GM21576 (cell line): ENCODE measurements at regions not wholly inside any gene's neighbourhood (a gene's known extent, or its start where the extent isn't known, plus 50 kb on each side); places are given as distances from the start of the nearest gene placed in this dataset.

ENCODE experiments used
- ATAC-seq: cut with Tn5 transposase; IDR thresholded peaks from one replicate; pipeline ENCODE4 v1.9.1; 2021; ENCODE audit warnings: mild to moderate bottlenecking, moderate library complexity; ENCODE audit not compliant: unreplicated experiment

DNA sequence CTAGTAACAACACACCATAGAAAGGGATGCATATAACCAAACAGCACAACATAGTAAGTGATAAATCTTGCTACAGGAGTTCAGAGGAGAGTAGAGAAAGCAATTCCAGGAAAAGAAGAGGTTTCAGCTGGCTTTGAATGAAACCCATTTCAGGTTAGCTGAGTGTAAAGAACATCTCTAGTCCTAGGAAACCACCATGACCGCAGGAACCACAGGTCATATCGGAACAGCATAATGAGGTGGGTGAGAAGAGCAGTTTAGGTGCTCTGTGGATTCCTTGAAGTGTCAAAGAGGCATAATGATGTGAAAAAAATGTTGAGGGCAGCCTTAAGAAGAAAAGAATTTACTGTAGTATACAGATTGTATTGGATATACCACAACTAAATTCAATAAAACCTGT lies 507.5 kb downstream of the MTRR start:
- ATAC-seq, result no peak

DNA sequence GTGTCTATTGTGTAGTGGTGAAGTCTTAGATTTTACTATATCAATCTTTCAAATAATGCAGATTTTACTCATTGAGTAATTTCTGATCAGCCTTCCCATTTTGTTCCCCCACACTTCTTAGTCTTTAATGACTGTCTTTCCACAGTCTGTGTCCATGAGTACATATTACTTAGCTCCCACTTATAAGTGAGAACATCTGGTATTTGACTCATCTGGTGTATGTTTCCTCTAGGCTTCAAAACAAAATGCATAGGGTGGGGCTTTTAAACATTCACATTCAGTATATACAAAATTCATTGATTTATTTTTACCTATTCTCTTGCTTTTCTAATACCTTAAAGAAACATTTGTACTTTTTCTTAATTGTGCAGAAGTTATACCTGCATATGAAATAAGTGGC lies 513.0 kb downstream of the MTRR start:
- no peak for ATAC-seq

DNA sequence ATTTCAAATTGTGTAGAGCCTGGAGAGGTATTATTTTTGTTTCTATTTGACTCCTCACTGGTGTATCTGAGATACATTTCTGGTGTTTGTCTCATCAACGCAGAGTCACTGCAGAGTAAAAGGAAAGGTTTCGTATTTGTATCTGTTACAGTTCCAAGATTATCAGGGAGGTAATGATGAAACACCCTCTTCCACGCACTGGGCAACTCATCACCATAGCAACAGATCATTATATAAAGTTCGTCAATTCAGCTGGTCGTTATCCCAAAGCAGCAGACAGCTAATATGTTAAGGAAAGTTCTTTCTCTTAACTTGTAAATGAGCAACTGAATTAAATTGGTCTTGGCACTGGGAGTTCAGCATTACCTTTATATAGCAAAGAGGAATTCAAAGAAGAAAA lies 513.5 kb downstream of the MTRR start:
- ATAC-seq, result no peak

DNA sequence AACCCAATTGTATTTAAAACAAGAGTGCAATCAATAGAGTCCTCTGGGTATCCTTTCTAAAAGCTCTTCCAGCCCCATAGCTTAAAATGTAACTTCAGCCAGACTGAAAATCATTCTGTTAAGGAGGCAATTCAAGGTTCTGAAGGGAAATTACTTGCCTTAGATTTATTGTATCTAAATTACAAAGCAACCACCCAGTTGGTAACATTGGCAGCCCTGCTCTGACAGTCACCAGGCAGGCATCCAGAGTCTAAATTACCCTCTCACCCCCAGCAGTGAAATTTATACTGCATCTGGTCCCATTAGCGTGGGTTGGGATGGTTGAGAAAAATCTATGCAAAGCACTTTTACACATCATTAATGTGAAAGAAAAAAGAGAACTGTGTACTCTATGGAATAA lies 514.7 kb downstream of the MTRR start:
- ATAC-seq, result no peak

DNA sequence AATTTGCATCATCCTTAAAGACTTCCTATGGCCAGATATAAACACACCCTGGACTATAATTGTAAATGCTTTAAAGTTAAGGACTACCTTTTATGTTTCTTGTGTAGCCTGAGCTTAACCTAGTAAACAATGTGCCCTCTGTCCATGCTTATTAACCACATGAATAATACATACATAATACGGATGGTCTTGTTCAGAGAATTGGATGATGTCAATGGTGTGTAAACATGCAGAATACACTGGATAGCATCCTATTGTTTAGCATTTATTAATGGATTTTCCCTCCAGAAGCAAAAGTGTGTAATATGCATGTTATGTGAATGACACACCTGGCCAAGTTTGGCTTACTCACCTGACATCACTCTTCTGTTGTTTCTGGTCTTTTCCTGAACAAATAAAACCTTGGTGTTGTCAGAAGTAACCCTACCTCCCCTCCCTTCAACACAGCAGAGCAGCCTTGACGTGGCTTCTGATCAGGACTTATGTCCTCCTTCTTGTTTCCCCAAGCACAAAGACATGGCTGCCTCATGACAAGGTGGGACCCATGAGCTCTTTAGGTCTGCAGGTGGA lies 517.9 kb downstream of the MTRR start:
- no peak for ATAC-seq

DNA sequence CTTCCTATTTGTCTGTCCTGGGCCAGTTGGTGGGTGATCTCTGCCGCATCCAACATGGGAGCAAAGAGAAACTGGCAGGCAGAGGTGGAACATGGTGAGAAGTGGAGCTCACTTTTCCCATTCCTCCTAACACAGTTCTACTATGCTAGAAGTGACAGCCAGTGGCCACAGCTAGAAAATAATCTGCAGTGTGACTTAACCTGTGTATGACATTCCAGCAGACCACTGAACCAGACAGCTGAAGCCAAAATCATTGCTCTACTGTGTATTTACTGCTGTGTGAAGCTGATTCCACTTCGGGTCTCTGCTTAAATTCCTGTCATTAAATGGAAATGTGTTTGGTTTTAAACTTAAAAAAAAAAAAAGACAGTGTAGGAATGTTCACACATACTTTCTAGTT lies 523.0 kb downstream of the MTRR start:
- no peak for ATAC-seq

DNA sequence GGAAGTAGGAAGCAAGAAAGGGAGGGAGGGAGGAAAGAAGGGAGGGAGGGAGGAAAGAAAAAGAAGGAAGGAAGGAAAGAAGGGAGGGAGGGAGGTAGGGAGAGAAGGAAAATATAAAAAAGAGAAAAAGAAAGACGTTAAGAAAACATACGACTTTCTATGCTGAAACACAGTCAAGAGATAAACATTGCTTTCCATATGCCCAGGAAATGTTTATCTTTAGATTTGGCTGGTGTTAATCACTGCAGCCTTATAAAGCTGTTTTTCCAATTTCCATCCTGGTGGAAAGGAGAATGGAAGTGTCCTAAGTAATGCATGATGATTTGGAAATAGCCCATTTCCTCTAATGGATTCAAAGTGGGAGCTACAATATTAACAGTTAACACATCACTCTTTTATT lies 524.3 kb downstream of the MTRR start:
- no peak for ATAC-seq

DNA sequence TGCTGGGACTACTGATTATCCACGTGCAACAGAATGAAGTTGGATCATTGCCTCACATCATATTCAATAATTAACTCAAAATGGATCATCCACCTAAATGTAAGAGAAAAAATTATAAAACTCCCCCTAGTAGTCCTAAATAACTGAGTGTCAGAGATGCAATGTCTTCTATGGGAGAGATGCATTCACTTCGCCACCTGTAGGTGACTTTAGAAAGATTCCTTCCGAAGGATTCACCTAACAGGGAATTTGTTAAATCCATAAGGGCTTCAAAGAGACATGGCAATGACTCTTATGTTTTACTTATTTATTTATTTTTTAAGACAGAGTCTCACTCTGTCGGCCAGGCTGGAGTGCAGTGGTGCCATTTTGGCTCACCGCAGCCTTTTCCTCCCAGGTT lies 526.0 kb downstream of the MTRR start:
- no peak for ATAC-seq

DNA sequence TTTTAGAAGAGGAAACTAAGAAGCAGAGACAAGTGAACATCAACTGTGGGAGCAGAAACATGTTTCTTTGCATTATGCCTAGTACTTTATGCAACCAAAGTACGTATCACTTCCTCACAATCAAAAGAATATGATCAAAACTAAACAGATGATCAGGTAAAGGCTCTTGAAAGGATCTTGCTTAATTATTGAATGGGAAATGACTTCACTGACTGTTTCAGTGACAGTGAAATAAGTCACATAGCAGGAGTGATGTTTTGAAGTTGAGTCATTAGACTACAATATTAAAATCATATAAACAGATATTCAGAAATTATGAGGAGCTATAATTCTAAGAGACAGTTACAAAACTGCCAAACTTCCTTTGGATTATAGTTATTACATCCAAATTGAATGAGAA lies 527.3 kb downstream of the MTRR start:
- no peak for ATAC-seq

DNA sequence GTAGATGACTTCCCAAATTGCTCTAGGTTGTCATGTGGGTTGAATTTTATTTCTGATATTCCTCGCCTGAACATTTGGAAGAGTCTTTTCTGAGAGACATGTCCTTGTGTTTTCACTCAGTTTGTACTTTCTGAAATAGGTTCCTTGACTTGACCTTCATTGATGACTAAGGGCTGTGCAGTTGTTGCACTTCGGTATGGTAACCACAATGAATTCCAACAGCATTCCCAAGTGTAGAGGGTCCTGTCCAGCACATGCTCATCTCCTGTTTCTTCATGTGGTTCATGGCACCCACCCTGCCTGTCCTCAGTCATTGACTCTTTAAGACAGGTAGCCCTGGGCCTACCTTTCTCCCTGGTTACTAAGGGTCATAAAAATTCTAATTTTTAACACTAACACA lies 527.8 kb downstream of the MTRR start:
- no peak for ATAC-seq

DNA sequence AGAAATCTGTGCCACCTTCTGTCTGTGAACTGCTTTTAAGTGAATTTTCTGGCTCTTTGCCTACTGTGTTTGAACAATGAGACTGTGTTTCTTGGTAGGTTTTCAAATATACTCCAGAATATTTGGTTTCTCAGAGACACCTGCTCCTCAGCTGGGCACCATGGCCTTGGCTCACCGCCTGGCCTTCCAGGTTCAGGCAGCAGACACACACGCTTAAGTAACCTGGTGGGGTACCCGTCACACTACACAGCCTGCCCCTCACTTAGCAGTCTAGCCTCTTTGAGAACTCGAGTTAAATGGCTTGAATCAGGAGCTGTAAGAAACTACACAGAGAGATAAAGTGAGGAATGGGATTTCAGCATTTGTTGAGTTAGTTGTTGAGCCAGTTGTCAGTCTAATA lies 530.5 kb downstream of the MTRR start:
- ATAC-seq, result no peak

DNA sequence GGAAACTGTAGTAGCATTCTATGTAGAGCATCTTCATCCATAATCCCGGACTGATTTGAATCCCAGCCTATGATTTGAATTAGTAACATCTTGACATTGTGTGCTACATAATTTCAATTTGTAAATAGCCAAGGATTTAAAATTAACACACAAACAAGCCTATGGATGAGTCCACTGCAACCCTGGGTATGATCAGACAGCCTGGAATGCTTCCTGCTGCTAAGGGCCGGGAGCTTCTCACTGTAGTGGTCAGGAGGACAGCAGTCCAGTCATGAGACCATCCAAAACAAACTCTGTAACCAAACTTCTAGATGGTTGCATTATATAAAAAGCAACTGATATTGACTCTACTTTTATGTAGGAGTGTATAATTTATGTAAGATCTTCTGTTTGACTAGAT lies 539.3 kb downstream of the MTRR start:
- ATAC-seq, result no peak

DNA sequence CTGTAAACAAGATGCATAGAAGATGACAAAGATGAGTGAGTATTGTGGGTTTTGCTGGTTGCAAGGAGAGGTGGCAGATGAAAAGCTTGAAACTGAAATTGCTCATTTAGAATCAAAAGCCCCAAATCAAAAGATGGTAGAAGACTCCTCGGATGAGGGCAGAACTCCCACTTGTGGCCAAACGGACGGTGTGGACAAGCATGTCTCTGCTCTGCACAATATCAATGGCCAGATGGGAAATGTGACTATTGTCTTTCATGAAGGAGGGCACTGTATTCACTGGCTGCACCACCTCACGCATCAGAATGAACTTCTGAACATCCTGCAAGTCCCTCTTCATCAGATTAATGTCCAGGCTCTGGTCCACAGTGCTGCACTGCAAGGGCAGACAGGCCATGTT lies 541.7 kb downstream of the MTRR start:
- no peak for ATAC-seq

DNA sequence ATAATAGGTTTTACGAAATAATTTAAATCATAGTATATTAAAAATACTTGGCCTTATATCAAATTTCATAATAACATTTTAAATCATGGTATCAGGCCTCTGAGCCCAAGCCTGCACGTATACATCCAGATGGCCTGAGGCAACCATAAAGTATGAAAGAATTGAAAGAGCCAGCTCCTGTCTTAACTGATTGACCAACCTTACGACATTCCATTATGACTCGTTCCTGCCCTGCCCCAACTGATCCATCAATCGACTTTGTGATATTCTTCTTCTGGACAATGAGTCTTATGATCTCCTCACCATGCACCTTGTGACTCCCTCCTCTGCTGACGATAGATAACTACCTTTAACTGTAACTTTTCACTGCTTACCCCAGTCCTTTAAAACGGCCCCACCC lies 545.0 kb downstream of the MTRR start:
- no peak for ATAC-seq

DNA sequence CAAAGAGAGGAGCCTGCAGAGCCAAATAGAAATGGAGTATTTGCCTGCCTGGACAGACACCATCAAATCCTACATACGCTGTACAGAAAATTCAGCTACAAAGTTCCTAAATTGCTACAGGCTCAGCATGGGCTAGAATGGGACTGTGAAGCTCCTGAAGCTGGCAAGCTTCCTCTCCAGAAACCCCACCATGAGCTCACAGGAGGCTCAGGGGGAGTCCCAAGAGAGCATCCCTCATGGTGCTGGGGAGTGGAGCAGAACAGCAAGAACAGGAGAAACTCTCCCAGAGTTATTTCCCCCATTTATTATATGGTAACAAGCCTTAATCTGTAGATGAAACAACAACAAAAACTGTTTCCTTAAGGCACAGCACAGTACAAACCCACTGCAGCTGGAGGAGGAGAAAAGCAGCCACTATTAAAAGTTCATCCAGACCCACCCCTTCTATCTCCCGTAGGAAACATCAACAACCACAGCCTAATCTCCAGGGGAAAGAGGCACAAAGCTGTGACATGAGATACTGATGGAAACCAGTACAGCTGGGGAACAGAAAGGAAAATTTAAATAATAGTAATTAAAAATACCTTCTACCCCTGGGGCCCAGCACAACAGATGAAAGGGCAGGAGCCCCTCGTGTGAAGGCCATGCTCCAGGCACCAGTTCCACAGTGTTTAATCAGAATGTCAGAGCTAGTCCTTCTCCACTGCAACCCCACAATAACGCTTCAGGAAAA lies 548.5 kb downstream of the MTRR start:
- no peak for ATAC-seq

DNA sequence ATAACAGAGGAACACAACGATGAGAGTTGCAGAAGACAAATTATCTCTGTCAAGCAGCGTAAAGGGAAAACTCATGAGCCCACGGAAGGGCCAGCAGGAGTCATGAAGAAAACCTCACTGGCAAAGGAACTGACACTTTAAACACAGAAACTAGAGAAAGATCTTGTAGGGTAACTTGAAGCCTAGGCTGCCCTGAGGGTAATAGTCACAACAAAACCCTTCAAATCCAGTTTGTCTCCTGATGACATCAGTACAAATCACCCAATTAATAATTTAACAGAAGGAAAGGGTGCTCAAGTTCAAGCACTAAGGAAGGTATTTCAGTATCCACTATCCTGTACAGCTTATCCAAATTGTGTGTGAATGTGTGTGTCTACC lies 549.1 kb downstream of the MTRR start:
- ATAC-seq, result no peak

DNA sequence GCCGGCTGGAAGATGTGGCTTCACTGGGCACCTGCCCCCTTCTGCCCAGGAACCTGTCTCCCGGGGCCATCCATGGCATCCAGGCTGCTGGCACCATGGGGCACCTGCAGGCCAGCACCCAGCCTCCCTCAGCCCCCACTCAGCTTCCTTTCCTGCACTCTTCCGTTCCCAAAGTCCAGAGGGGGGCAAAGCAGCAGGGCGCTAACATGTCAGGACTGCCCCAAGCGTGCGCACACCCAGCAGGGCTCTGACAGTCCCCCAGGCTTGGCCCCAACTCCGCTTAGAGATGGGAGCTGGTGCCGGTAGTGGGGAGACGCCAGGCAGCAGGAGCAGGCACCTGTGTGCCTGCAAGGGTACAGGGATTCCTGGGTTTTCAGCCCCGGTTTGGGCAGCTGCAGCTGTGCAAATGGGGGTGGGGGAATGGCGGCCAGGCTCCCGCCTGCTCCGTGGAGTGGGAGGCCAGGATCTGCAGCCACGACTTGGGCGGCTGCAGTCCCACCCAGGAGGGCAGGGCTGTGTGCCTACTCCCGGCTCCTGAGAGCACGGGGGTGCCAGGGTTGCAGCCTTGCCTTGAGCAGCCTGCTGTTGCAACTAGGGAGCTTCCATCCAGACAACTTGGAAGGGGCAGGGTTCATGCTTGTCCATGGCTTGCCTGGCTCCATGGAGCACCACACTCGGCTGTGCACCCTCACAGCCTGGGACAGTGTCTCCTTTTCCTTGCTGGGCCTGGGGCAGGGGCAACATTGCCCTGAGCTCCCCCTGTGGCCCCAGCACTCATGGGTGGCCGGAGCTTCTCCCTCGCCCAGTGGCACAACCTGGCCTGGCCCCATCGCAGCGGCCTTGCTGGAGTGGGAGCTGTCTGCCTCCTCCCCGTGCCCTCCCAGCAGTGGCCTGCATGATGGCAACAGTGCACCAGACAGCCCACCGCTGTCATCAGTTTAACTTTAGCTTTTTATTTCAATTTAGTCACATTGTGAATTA lies 561.1 kb downstream of the MTRR start:
- no peak for ATAC-seq

DNA sequence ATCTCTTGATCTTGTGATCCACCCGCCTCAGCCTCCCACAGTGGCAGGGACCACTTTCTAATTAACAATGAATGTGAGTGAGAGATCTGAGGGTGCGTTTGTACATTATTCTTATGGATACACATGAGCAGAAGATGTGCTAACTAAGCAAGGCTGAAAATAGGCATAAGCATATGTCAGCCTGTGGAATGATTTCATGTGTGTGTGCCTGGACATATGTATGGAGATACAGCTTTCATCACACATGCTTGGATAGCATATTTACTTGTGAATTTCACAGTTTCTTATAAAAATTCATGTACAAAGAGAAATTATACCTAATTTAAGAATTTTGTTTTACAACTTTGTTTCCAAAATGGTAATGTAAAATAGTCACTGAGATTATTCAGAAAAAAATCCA lies 565.6 kb downstream of the MTRR start:
- ATAC-seq, result no peak

DNA sequence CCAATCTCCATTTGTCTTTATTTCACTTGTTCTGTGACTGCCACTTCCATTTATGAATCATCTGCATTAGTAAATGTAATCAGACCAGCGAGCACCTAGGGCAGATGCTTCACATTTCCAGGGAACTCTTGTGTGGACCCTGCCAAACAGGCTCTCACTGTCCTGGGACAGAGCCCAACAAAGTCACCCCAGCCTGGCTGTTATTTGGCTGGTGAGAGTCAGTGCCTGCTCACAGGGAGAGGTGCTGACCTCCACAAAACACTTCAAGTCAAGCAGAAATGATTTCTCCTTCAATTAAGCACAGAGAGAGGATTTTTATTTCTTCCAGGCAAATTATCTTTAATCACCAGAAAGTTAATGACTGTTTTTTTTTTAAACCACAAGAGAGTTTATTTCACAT lies 568.0 kb downstream of the MTRR start:
- no peak for ATAC-seq

DNA sequence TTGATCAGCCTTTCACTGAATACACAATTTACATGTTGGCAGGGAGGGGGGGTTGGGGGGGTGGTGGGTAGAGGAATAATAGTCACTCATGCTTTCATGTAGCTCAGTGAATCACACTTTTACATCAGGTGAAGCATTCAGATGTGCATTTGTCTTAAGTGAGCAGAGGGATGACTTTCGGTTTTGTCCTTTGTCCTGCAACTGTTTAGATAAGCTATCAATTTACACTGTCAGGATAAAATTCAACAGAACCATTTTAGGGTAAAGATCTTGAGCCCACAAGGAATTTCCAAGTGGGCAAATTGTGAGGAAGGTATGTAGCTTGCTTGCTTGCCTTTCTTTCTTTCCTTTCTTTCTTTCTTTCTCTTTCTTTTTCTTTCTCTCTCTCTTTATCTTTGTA lies 576.2 kb downstream of the MTRR start:
- ATAC-seq, result no peak

DNA sequence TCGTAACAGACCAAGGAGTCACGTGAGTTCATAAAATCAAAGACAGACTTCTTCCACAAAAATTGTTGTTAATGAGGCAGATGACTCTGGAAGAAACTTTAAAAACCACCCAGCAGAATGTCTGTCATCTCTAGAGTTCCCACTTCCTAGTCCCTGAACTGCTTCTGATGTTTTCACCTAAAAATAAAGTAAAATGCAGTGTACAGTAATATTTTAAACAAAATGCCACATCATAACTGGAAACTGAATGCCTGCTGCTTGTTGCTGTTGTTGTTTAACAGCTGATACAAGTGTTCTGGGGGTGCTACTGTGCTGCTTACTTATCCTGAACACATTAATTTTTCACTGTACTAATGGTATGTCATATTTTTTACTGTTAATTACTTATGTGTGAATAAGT lies 577.2 kb downstream of the MTRR start:
- ATAC-seq, result no peak

DNA sequence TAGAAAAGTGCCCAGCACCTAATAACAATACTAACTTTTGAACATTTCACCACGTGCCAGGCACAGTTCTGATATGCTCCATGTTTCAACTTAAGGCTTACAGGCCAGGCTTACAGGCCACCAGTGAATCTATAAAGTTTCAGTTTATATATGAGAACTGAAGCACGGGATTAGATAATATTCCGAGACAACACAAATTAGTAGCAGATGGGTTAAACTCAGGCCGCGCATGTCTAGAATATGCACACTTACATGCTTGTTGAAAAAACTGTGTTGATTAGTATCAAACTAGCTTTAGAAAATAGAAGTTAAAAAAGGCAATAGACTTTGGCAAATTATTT lies 587.9 kb downstream of the MTRR start:
- ATAC-seq, result no peak
